Breast epithelium (tissue), 3 donors: ENCODE measurements at regions not wholly inside any gene's neighbourhood (a gene's known extent, or its start where the extent isn't known, plus 50 kb on each side); places are given as distances from the start of the nearest gene placed in this dataset.

Experiments used
- CTCF ChIP-seq, 3 donors: fragments of 450-650 bp; IDR thresholded peaks; one replicate each; pipeline ENCODE4 v1.5.1; 2016 to 2017; ENCODE audit warnings: antibody characterized with exemption in 3 of 3, mild to moderate bottlenecking in 3 of 3, moderate library complexity in 3 of 3
- POLR2A ChIP-seq: fragments of 450-650 bp; IDR thresholded peaks from one replicate; pipeline ENCODE4 v1.6.1; 2016; ENCODE audit warnings: antibody characterized with exemption, mild to moderate bottlenecking, moderate library complexity
- POLR2AphosphoS5 ChIP-seq, 3 donors: sonication (generic); formaldehyde crosslinking; IDR thresholded peaks; one replicate each; pipeline ENCODE4 v1.6.1; 2017; ENCODE audit warnings: antibody characterized with exemption in 3 of 3

DNA sequence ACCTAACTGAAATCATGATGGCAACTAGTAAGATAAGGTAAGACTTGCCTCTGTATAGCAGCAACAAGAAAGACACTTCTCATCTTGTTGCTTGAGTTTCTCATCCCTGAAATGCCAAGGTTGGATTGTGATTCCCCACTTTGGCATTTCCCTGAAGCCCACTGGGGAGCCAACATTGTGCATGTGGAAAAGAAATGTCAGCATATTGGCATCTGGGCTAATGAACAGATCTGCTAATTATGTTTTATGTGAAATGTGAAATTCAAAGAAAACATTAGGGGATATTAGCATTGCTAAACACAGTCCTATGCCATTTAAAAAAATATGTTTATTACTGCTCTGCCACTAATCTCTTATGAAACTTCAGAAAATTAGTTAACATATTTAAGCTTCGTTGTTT is 126.3 kb upstream of the PCSK2 start:
- TF ChIP-seq CTCF (IDR thresholded peaks at IDR 0.05) (no peak), POLR2AphosphoS5 (IDR thresholded peaks at IDR 0.05) (no peak), POLR2A (no peak)
